Fibroblast of villous mesenchyme (primary cell): ENCODE measurements at regions not wholly inside any gene's neighbourhood (a gene's known extent, or its start where the extent isn't known, plus 50 kb on each side); places are given as distances from the start of the nearest gene placed in this dataset.

Experiments used
- DNase-seq: peaks from one replicate; pipeline ENCODE4 v3.0.0-alpha.2; 2010; ENCODE audit warnings: low read depth
- H3K4me3 ChIP-seq: 2 replicates; pipeline ENCODE4 v1.5.1; 2011; ENCODE audit warnings: low read depth, mild to moderate bottlenecking, low read length
- CTCF ChIP-seq: IDR thresholded peaks from 2 replicates; pipeline ENCODE4 v1.5.1; 2012; ENCODE audit warnings: low read depth, mild to moderate bottlenecking, low read length; ENCODE audit not compliant: insufficient read depth

- no peak overlapping the region for H3K4me3 ChIP-seq
- no peak for TF ChIP-seq CTCF
- DNase-seq = no peak
These were observed 141.0 kb downstream of the CRYBB2 start for GRCh38 chr22:25360411-25360810.

- no peak for DNase-seq
- H3K4me3 ChIP-seq = no peak overlapping the region
- TF ChIP-seq CTCF = no peak
These were observed 141.6 kb downstream of the CRYBB2 start for GRCh38 chr22:25360891-25361645.

- no peak overlapping the region for H3K4me3 ChIP-seq
- no peak for TF ChIP-seq CTCF
- DNase-seq = no peak
These were observed 142.4 kb downstream of the CRYBB2 start for GRCh38 chr22:25361899-25362214.

- H3K4me3 ChIP-seq = no peak overlapping the region
- TF ChIP-seq CTCF = peak; percentile 93
- DNase-seq = peak; percentile 45
These were observed 142.9 kb downstream of the CRYBB2 start for GRCh38 chr22:25362215-25362882.

GRCh38 chr22:25362883-25363240, 143.4 kb downstream of the CRYBB2 start:
- no peak for TF ChIP-seq CTCF
- H3K4me3 ChIP-seq = no peak overlapping the region
- no peak for DNase-seq

GRCh38 chr22:25363474-25363873, 144.0 kb downstream of the CRYBB2 start:
- no peak for DNase-seq
- TF ChIP-seq CTCF = no peak
- no peak overlapping the region for H3K4me3 ChIP-seq
